ENCODE measurements at regions not wholly inside any gene's neighbourhood (a gene's known extent, or its start where the extent isn't known, plus 50 kb on each side); places are given as distances from the start of the nearest gene placed in this dataset.

DNA sequence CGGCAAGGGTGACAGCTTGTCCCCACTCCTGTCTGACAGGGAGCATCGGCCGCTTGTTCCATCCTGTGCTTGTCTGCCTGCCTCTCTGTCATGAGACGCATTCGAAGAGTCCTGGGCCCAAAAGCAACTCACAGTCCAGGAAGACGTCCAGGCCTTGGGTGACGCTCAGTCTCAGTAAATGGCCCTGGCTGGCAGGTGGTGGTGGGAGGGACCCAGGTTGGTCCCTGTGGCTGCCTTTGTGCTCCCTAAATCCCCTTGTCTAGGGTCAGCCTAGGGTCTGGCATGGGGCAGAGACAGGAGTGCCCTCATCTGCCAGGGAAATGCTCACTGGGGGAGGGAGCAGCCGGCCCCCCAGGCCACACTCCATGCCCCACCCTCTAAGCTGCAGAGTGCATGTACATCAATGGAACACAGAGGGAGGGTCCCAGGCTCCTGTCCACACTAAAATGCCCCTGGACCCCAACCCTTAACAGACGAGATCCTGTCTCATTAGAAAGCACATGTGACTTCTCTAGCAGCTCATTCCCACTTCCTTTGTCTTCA is 295.2 kb upstream of the ZNF32 start (continued):
- TF ChIP-seq, protein P1, sequence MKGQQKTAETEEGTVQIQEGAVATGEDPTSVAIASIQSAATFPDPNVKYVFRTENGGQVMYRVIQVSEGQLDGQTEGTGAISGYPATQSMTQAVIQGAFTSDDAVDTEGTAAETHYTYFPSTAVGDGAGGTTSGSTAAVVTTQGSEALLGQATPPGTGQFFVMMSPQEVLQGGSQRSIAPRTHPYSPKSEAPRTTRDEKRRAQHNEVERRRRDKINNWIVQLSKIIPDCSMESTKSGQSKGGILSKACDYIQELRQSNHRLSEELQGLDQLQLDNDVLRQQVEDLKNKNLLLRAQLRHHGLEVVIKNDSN (IDR thresholded peaks at IDR 0.05; ENCODE audit: borderline replicate concordance, low read depth), result no peak
- TF ChIP-seq POLR2AphosphoS5 (IDR thresholded peaks at IDR 0.05; ENCODE audit: low read depth, low read length) (no peak), IRF3 (IDR thresholded peaks at IDR 0.05; ENCODE audit: low read depth, low read length) (no peak), FOXJ3 (CRISPR knock-in tag; IDR thresholded peaks at IDR 0.05) (no peak), GATA2 (CRISPR knock-in tag; IDR thresholded peaks at IDR 0.05) (no peak), RXRA (IDR thresholded peaks at IDR 0.05; ENCODE audit: borderline replicate concordance, low read depth) (no peak)
- TF ChIP-seq, protein P2, sequence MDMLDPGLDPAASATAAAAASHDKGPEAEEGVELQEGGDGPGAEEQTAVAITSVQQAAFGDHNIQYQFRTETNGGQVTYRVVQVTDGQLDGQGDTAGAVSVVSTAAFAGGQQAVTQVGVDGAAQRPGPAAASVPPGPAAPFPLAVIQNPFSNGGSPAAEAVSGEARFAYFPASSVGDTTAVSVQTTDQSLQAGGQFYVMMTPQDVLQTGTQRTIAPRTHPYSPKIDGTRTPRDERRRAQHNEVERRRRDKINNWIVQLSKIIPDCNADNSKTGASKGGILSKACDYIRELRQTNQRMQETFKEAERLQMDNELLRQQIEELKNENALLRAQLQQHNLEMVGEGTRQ (IDR thresholded peaks at IDR 0.05; ENCODE audit: borderline replicate concordance, low read depth, low read length), result no peak

- Histone ChIP-seq H3K36me3 (replicated peaks in 1 of 2; ENCODE audit: control insufficient read depth in 1 of 2, insufficient read depth in 2 of 2, low read length in 1 of 2) (no peaks in the 10 kb centered on the region), H3F3A (replicated peaks; ENCODE audit: insufficient read depth) (peaks cover 6% of the 10 kb centered on the region), H4K20me1 (ENCODE audit: insufficient read depth) (no peaks in the 10 kb centered on the region), H3K79me2 (ENCODE audit: insufficient read depth) (no peaks in the 10 kb centered on the region), H3K4me1 (ENCODE audit: control insufficient read depth in 1 of 2, insufficient read depth in 2 of 2, low read depth in 1 of 2, low read length in 1 of 2) (peaks cover 0 to 42% of the 10 kb centered on the region in 2 experiments; a peak in 2 of 4 replicates), H3K27me3 (ENCODE audit: insufficient read depth) (no peaks in the 10 kb centered on the region), H3K9me3 (no peaks in the 10 kb centered on the region), H3K4me2 (no peak overlapping the region), H3K4me3 (ENCODE audit: low read depth in 2 of 2, low read length in 1 of 2) (no peak overlapping the region), H3K27ac (ENCODE audit: low read depth in 2 of 2, low read length in 1 of 2) (no peak overlapping the region), H3K9me2 (no peaks in the 10 kb centered on the region), H2AFZ (ENCODE audit: low read depth) (no peak overlapping the region), H3K9ac (no peak overlapping the region)
- no peak for DNase-seq
- POLR2A ChIA-PET, result no interaction called here
- CTCF ChIA-PET, result interaction anchor here (0.7 to 3.3 kb wide), 3 partner anchors 9 to 252 kb away, joined by 3 to 16 read pairs (median 4); no protein-coding TSS in a partner anchor
- WGBS (ENCODE audit: low lambda C conversion rate), result 73% methylated on average over 15 of the region's 15 CpGs
- TF ChIP-seq ELF1 (IDR thresholded peaks at IDR 0.05) (no peak), MAX (IDR thresholded peaks at IDR 0.05; ENCODE audit: low read depth) (no peak), MEF2A (IDR thresholded peaks at IDR 0.05; ENCODE audit: borderline replicate concordance, low read depth) (no peak), FOXJ3 (CRISPR knock-in tag; IDR thresholded peaks at IDR 0.05) (no peak), POLR2AphosphoS5 (IDR thresholded peaks at IDR 0.05; ENCODE audit: low read depth, low read length) (no peak), GABPA (IDR thresholded peaks at IDR 0.05; ENCODE audit: low read depth) (no peak), RXRA (IDR thresholded peaks at IDR 0.05; ENCODE audit: borderline replicate concordance, low read depth) (no peak), ZBTB33 (IDR thresholded peaks at IDR 0.05; ENCODE audit: borderline replicate concordance, low read depth) (no peak), YY1 (IDR thresholded peaks at IDR 0.05; ENCODE audit: low read depth) (no peak)
- TF ChIP-seq, protein P3, sequence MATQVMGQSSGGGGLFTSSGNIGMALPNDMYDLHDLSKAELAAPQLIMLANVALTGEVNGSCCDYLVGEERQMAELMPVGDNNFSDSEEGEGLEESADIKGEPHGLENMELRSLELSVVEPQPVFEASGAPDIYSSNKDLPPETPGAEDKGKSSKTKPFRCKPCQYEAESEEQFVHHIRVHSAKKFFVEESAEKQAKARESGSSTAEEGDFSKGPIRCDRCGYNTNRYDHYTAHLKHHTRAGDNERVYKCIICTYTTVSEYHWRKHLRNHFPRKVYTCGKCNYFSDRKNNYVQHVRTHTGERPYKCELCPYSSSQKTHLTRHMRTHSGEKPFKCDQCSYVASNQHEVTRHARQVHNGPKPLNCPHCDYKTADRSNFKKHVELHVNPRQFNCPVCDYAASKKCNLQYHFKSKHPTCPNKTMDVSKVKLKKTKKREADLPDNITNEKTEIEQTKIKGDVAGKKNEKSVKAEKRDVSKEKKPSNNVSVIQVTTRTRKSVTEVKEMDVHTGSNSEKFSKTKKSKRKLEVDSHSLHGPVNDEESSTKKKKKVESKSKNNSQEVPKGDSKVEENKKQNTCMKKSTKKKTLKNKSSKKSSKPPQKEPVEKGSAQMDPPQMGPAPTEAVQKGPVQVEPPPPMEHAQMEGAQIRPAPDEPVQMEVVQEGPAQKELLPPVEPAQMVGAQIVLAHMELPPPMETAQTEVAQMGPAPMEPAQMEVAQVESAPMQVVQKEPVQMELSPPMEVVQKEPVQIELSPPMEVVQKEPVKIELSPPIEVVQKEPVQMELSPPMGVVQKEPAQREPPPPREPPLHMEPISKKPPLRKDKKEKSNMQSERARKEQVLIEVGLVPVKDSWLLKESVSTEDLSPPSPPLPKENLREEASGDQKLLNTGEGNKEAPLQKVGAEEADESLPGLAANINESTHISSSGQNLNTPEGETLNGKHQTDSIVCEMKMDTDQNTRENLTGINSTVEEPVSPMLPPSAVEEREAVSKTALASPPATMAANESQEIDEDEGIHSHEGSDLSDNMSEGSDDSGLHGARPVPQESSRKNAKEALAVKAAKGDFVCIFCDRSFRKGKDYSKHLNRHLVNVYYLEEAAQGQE (IDR thresholded peaks at IDR 0.05; ENCODE audit: low read depth, low read length), result no peak
These were observed 294.6 kb upstream of the ZNF32 start for GRCh38 chr10:43943119-43943817.
